ENCODE measurements at regions not wholly inside any gene's neighbourhood (a gene's known extent, or its start where the extent isn't known, plus 50 kb on each side); places are given as distances from the start of the nearest gene placed in this dataset.

DNA sequence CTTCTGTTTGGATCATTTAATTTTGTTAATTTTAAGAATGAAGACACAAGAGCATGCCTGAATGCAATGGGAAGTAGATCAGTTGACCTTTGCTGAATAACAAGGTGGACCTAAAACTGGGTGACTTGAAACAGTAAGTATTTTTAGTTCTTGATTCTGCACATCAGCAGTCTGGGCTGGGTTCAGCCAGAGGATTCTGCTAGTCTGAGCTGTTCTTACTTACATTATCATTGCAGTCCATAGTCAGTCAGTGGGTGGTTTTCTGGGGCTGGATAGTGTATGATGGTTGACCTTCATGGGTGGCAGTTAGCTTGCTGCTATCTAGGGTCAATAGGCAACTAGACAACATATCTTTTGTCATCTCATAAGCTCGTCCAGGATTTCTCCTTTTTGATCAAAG, 91.4 kb downstream of the HS3ST1 start:
- no peaks in the 10 kb centered on the region for H3K36me3 ChIP-seq (ENCODE audit: control insufficient read depth in 2 of 2, insufficient read depth in 1 of 2, low read length in 2 of 2)
- no peak for TF ChIP-seq RBAK (tag by site-specific recombination; IDR thresholded peaks at IDR 0.05)
- TF ChIP-seq, protein P1, sequence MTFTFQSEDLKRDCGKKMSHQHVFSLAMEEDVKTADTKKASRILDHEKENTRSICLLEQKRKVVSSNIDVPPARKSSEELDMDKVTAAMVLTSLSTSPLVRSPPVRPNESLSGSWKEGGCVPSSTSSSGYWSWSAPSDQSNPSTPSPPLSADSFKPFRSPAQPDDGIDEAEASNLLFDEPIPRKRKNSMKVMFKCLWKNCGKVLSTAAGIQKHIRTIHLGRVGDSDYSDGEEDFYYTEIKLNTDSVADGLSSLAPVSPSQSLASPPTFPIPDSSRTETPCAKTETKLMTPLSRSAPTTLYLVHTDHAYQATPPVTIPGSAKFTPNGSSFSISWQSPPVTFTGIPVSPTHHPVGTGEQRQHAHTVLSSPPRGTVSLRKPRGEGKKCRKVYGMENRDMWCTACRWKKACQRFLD (tag by site-specific recombination; IDR thresholded peaks at IDR 0.05) = no peak
- TF ChIP-seq ZNF23 (tag by site-specific recombination; IDR thresholded peaks at IDR 0.05; ENCODE audit: borderline replicate concordance) = no peak
- TF ChIP-seq, protein P2, sequence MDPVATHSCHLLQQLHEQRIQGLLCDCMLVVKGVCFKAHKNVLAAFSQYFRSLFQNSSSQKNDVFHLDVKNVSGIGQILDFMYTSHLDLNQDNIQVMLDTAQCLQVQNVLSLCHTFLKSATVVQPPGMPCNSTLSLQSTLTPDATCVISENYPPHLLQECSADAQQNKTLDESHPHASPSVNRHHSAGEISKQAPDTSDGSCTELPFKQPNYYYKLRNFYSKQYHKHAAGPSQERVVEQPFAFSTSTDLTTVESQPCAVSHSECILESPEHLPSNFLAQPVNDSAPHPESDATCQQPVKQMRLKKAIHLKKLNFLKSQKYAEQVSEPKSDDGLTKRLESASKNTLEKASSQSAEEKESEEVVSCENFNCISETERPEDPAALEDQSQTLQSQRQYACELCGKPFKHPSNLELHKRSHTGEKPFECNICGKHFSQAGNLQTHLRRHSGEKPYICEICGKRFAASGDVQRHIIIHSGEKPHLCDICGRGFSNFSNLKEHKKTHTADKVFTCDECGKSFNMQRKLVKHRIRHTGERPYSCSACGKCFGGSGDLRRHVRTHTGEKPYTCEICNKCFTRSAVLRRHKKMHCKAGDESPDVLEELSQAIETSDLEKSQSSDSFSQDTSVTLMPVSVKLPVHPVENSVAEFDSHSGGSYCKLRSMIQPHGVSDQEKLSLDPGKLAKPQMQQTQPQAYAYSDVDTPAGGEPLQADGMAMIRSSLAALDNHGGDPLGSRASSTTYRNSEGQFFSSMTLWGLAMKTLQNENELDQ (tag by site-specific recombination; IDR thresholded peaks at IDR 0.05; ENCODE audit: low read depth) = no peak
- no peak for TF ChIP-seq ZNF341 (tag by site-specific recombination; IDR thresholded peaks at IDR 0.05; ENCODE audit: low read depth)
- TF ChIP-seq, protein P3, sequence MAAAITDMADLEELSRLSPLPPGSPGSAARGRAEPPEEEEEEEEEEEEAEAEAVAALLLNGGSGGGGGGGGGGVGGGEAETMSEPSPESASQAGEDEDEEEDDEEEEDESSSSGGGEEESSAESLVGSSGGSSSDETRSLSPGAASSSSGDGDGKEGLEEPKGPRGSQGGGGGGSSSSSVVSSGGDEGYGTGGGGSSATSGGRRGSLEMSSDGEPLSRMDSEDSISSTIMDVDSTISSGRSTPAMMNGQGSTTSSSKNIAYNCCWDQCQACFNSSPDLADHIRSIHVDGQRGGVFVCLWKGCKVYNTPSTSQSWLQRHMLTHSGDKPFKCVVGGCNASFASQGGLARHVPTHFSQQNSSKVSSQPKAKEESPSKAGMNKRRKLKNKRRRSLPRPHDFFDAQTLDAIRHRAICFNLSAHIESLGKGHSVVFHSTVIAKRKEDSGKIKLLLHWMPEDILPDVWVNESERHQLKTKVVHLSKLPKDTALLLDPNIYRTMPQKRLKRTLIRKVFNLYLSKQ (tag by site-specific recombination; IDR thresholded peaks at IDR 0.05; ENCODE audit: borderline replicate concordance) = no peak
- no peak for TF ChIP-seq ZNF10 (tag by site-specific recombination; IDR thresholded peaks at IDR 0.05)
- TF ChIP-seq ZNF596 (tag by site-specific recombination; IDR thresholded peaks at IDR 0.05) = no peak
- no peak for TF ChIP-seq KLF9 (tag by site-specific recombination; IDR thresholded peaks at IDR 0.05; ENCODE audit: low read depth)
- TF ChIP-seq ZNF521 (tag by site-specific recombination; IDR thresholded peaks at IDR 0.05) = no peak
- TF ChIP-seq ZNF654 (tag by site-specific recombination; IDR thresholded peaks at IDR 0.05; ENCODE audit: low read depth) = no peak
- TF ChIP-seq ZNF677 (tag by site-specific recombination; IDR thresholded peaks at IDR 0.05) = no peak
- TF ChIP-seq, protein P4, sequence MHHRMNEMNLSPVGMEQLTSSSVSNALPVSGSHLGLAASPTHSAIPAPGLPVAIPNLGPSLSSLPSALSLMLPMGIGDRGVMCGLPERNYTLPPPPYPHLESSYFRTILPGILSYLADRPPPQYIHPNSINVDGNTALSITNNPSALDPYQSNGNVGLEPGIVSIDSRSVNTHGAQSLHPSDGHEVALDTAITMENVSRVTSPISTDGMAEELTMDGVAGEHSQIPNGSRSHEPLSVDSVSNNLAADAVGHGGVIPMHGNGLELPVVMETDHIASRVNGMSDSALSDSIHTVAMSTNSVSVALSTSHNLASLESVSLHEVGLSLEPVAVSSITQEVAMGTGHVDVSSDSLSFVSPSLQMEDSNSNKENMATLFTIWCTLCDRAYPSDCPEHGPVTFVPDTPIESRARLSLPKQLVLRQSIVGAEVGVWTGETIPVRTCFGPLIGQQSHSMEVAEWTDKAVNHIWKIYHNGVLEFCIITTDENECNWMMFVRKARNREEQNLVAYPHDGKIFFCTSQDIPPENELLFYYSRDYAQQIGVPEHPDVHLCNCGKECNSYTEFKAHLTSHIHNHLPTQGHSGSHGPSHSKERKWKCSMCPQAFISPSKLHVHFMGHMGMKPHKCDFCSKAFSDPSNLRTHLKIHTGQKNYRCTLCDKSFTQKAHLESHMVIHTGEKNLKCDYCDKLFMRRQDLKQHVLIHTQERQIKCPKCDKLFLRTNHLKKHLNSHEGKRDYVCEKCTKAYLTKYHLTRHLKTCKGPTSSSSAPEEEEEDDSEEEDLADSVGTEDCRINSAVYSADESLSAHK (tag by site-specific recombination; IDR thresholded peaks at IDR 0.05) = no peak
- TF ChIP-seq, protein P5, sequence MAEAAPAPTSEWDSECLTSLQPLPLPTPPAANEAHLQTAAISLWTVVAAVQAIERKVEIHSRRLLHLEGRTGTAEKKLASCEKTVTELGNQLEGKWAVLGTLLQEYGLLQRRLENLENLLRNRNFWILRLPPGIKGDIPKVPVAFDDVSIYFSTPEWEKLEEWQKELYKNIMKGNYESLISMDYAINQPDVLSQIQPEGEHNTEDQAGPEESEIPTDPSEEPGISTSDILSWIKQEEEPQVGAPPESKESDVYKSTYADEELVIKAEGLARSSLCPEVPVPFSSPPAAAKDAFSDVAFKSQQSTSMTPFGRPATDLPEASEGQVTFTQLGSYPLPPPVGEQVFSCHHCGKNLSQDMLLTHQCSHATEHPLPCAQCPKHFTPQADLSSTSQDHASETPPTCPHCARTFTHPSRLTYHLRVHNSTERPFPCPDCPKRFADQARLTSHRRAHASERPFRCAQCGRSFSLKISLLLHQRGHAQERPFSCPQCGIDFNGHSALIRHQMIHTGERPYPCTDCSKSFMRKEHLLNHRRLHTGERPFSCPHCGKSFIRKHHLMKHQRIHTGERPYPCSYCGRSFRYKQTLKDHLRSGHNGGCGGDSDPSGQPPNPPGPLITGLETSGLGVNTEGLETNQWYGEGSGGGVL (tag by site-specific recombination; IDR thresholded peaks at IDR 0.05) = no peak
- TF ChIP-seq, protein P6, sequence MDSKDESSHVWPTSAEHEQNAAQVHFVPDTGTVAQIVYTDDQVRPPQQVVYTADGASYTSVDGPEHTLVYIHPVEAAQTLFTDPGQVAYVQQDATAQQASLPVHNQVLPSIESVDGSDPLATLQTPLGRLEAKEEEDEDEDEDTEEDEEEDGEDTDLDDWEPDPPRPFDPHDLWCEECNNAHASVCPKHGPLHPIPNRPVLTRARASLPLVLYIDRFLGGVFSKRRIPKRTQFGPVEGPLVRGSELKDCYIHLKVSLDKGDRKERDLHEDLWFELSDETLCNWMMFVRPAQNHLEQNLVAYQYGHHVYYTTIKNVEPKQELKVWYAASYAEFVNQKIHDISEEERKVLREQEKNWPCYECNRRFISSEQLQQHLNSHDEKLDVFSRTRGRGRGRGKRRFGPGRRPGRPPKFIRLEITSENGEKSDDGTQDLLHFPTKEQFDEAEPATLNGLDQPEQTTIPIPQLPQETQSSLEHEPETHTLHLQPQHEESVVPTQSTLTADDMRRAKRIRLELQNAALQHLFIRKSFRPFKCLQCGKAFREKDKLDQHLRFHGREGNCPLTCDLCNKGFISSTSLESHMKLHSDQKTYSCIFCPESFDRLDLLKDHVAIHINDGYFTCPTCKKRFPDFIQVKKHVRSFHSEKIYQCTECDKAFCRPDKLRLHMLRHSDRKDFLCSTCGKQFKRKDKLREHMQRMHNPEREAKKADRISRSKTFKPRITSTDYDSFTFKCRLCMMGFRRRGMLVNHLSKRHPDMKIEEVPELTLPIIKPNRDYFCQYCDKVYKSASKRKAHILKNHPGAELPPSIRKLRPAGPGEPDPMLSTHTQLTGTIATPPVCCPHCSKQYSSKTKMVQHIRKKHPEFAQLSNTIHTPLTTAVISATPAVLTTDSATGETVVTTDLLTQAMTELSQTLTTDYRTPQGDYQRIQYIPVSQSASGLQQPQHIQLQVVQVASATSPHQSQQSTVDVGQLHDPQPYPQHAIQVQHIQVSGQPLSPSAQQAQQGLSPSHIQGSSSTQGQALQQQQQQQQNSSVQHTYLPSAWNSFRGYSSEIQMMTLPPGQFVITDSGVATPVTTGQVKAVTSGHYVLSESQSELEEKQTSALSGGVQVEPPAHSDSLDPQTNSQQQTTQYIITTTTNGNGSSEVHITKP (tag by site-specific recombination; IDR thresholded peaks at IDR 0.05) = no peak
- TF ChIP-seq EGR2 (tag by site-specific recombination; IDR thresholded peaks at IDR 0.05; ENCODE audit: low read depth) = no peak
- H3K9me3 ChIP-seq (ENCODE audit: control insufficient read depth, insufficient read depth, low read depth, low read length) = no peaks in the 10 kb centered on the region
- CTCF ChIA-PET = no interaction called here
- no peak overlapping the region for H3K4me3 ChIP-seq (ENCODE audit: low read depth, low read length)
- H3K4me1 ChIP-seq (ENCODE audit: control insufficient read depth, insufficient read depth, low read length) = no peaks in the 10 kb centered on the region
- POLR2A ChIA-PET = no interaction called here
- no peak overlapping the region for H3K27ac ChIP-seq (ENCODE audit: extremely low read depth, low read depth, low read length)
